ENCODE measurements at regions not wholly inside any gene's neighbourhood (a gene's known extent, or its start where the extent isn't known, plus 50 kb on each side); places are given as distances from the start of the nearest gene placed in this dataset.
"Not testable (repeated sequence)": the region's sequence is repeated elsewhere in the genome, so short reads cannot be mapped to it uniquely, and the experiment has no call there.

DNA sequence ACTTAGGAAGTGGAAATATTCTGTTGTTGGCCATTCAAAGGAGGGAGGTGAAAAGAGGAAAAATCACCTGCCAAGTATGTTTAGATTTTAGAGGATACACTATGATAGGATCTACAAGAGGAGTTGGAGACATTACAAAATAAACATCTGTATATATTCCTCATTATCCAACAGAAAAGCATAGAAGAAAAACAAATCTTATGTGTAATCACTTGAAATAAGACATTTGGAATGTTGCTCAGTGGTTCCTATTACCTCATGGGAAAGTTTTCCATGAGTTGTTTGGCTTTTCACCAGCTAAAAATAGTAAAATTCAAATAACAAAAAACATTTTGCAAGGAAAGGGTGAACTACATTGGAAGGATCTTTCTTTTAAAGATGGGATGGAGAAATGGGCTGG is 76.7 kb upstream of the CARMIL1 start:
- Histone ChIP-seq H3K9me3 (ENCODE audit: control insufficient read depth, insufficient read depth, low read length) (no peaks in the 10 kb centered on the region), H3K27ac (ENCODE audit: low read depth, low read length) (no peak overlapping the region), H3K27me3 (ENCODE audit: control insufficient read depth, insufficient read depth, low read length) (no peaks in the 10 kb centered on the region), H3K4me3 (ENCODE audit: low read depth, low read length) (no peak overlapping the region)
- TF ChIP-seq, protein P1, sequence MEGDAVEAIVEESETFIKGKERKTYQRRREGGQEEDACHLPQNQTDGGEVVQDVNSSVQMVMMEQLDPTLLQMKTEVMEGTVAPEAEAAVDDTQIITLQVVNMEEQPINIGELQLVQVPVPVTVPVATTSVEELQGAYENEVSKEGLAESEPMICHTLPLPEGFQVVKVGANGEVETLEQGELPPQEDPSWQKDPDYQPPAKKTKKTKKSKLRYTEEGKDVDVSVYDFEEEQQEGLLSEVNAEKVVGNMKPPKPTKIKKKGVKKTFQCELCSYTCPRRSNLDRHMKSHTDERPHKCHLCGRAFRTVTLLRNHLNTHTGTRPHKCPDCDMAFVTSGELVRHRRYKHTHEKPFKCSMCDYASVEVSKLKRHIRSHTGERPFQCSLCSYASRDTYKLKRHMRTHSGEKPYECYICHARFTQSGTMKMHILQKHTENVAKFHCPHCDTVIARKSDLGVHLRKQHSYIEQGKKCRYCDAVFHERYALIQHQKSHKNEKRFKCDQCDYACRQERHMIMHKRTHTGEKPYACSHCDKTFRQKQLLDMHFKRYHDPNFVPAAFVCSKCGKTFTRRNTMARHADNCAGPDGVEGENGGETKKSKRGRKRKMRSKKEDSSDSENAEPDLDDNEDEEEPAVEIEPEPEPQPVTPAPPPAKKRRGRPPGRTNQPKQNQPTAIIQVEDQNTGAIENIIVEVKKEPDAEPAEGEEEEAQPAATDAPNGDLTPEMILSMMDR (IDR thresholded peaks at IDR 0.05; ENCODE audit: low read depth, low read length): no peak
- DNase-seq (ENCODE audit: low read depth, low spot score): peak; percentile 52
- ChIA-PET POLR2A (interaction anchor here (1.1 kb wide), 1 partner anchor 29 kb away, joined by 9 read pairs; no protein-coding TSS in a partner anchor), CTCF (interaction anchor here (0.7 to 1.1 kb wide), 2 partner anchors 8 to 38 kb away, joined by 4 read pairs; no protein-coding TSS in a partner anchor)

DNA sequence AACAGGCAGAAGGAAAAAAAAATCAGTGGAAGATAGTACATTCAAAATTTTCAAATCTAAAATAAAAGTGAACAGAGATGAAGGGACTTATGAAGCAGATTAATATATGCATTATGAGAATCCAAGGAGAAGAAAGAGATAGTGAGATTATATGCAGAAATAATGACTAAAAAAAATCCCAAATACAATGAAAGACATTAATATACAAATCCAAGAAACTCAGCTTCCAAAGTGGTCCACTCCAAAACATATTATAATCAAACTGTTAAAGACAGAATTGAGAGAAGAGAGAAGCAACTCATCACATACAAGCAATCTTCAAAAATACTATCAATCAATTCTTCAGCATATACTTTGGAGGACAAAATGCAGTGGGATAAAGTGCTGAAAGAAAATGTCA is 73.5 kb upstream of the CARMIL1 start:
- CTCF ChIA-PET: interaction anchor here (0.5 to 2.8 kb wide), 2 partner anchors 18 to 831 kb away, joined by 3 to 10 read pairs; no protein-coding TSS in a partner anchor

DNA sequence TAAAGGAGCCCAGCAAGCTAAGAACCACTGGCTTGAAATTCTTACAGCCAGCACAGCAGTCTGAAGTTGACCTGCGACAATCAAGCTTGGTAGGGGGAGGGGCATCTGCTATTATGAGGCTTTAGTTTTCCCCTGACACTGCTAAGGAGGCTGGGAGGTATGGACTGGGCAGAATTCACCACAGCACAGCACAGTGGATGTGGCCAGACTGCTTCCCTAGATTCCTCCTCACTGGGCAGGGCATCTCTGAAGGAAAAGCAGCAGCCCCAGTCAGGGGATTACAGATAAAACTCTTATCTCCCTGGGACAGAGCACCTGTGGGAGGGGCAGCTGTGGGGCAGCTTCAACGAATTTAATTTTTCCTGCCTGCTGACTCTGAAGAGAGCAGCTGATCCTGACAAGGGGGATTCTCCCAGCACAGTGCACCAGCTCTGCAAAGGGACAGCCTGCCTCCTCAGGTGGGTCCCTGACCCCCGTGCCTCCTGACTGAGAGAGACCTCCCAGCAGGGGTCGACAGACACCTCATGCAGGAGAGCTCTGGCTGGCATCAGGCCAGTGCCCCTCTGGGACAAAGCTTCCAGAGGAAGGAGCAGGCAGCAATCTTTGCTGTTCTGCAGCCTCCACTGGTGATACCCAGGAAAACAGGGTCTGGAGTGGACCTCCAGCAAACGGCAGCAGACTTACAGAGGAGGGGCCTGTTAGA is 71.6 kb upstream of the CARMIL1 start:
- POLR2A ChIA-PET: interaction anchor here (0.6 kb wide), 1 partner anchor 14 kb away, joined by 12 read pairs; no protein-coding TSS in a partner anchor
- CTCF ChIA-PET; H3K27ac ChIP-seq (ENCODE audit: low read depth, low read length); H3K9me3 ChIP-seq (ENCODE audit: control insufficient read depth, insufficient read depth, low read length); H3K4me3 ChIP-seq (ENCODE audit: low read depth, low read length); DNase-seq (ENCODE audit: low read depth, low spot score); H3K27me3 ChIP-seq (ENCODE audit: control insufficient read depth, insufficient read depth, low read length): not testable (repeated sequence)

More for the DNA sequence above, 73.5 kb upstream of the CARMIL1 start:
- no peaks in the 10 kb centered on the region for H3K27me3 ChIP-seq (ENCODE audit: control insufficient read depth, insufficient read depth, low read length)
- no peaks in the 10 kb centered on the region for H3K9me3 ChIP-seq (ENCODE audit: control insufficient read depth, insufficient read depth, low read length)
- H3K27ac ChIP-seq (ENCODE audit: low read depth, low read length): no peak overlapping the region
- no peak for DNase-seq (ENCODE audit: low read depth, low spot score)
- TF ChIP-seq, protein P1 (IDR thresholded peaks at IDR 0.05; ENCODE audit: low read depth, low read length): no peak
- POLR2A ChIA-PET: no interaction called here
- no peak overlapping the region for H3K4me3 ChIP-seq (ENCODE audit: low read depth, low read length)

DNA sequence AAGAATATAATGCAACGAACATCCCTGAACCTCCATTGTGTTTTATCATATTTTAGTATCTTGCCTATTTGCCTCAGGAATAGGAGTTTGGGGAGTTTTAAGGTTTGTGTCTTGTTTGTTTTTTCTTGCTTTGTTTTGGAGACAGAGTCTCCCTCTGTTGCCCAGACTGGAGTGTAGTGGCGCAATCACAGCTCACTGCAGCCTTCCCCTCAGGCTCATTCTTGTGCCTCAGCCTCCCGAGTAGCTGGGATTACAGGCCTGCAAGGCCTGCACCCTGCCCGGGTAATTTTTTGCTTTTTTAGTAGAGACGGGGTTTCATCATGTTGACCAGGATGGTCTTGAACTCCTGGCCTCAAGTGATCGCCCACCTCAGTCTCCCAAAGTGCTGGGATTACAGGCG is 63.3 kb upstream of the CARMIL1 start:
- ChIA-PET CTCF (no interaction called here), POLR2A (interaction anchor here (0.7 kb wide), 1 partner anchor 23 kb away, joined by 3 read pairs; no protein-coding TSS in a partner anchor)
- Histone ChIP-seq H3K9me3 (ENCODE audit: control insufficient read depth, insufficient read depth, low read length) (no peaks in the 10 kb centered on the region; the same call in 1 of the 2 replicates), H3K4me3 (ENCODE audit: low read depth, low read length) (no peak overlapping the region), H3K27me3 (ENCODE audit: control insufficient read depth, insufficient read depth, low read length) (no peaks in the 10 kb centered on the region), H3K27ac (ENCODE audit: low read depth, low read length) (no peak overlapping the region)
- TF ChIP-seq, protein P1 (IDR thresholded peaks at IDR 0.05; ENCODE audit: low read depth, low read length): no peak
- DNase-seq (ENCODE audit: low read depth, low spot score): no peak

DNA sequence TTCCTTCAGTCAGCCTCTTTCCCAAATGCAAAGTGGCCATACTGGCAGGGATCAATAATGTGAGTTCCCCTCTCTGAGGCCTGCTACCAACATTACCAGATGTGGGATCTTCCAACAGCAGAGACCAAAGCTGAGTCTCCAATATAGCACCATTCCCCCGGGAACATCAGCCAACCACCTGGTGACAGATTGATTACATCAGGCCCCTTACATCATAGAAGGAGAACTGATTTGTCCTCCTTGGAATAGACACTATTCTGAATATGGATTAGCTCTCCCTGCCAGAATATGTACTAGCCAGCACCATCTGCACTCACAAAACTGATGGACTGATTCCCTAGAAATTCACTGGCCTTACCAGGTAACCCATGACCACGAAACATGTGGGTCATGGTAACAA is 61.9 kb upstream of the CARMIL1 start:
- Histone ChIP-seq H3K9me3 (ENCODE audit: control insufficient read depth, insufficient read depth, low read length) (no peaks in the 10 kb centered on the region; the same call in 1 of the 2 replicates), H3K27me3 (ENCODE audit: control insufficient read depth, insufficient read depth, low read length) (no peaks in the 10 kb centered on the region), H3K27ac (ENCODE audit: low read depth, low read length) (no peak overlapping the region), H3K4me3 (ENCODE audit: low read depth, low read length) (no peak overlapping the region)
- CTCF ChIA-PET: interaction anchor here (1.5 to 1.7 kb wide), 2 partner anchors 270 to 272 kb away, joined by 3 to 4 read pairs; no protein-coding TSS in a partner anchor
- no peak for DNase-seq (ENCODE audit: low read depth, low spot score)
- POLR2A ChIA-PET: no interaction called here
- TF ChIP-seq, protein P1 (IDR thresholded peaks at IDR 0.05; ENCODE audit: low read depth, low read length): no peak
